Activated CD8-positive, alpha-beta memory T cell treated with anti-CD3 and anti-CD28 coated beads for 36 hours (primary cell): ENCODE measurements at regions not wholly inside any gene's neighbourhood (a gene's known extent, or its start where the extent isn't known, plus 50 kb on each side); places are given as distances from the start of the nearest gene placed in this dataset.
"Not testable (repeated sequence)": the region's sequence is repeated elsewhere in the genome, so short reads cannot be mapped to it uniquely, and the experiment has no call there.

Source experiments
- CTCF ChIA-PET: fragments of 350-600 bp; sonication (Branson Sonifier 250); formaldehyde crosslinking; loops from one replicate; lab custom pipeline; 2021; ENCODE audit warnings: antibody characterized with exemption; lab: Charles Lee
- POLR2A ChIA-PET: fragments of 350-600 bp; sonication (Branson Sonifier 250); formaldehyde crosslinking; loops from one replicate; lab custom pipeline; 2021; ENCODE audit warnings: antibody characterized with exemption; lab: Charles Lee

- POLR2A ChIA-PET, result no interaction called here
- CTCF ChIA-PET, result no interaction called here
Measured at GRCh38 chr7:97357459-97357858, 240.0 kb downstream of the SDHAF3 start.

GRCh38 chr7:97372882-97373281 lies 255.4 kb downstream of the SDHAF3 start:
- ChIA-PET POLR2A (no interaction called here), CTCF (no interaction called here)

- CTCF ChIA-PET, result no interaction called here
- POLR2A ChIA-PET, result no interaction called here
Measured at GRCh38 chr7:97373736-97374135, 256.2 kb downstream of the SDHAF3 start.

GRCh38 chr7:97377713-97378112 lies 260.2 kb downstream of the SDHAF3 start:
- ChIA-PET CTCF (no interaction called here), POLR2A (no interaction called here)

- POLR2A ChIA-PET, result no interaction called here
- CTCF ChIA-PET, result no interaction called here
Measured at GRCh38 chr7:97381815-97382554, 264.5 kb downstream of the SDHAF3 start.

GRCh38 chr7:97390052-97390451 lies 272.6 kb downstream of the SDHAF3 start:
- ChIA-PET POLR2A (no interaction called here), CTCF (no interaction called here)

GRCh38 chr7:97390915-97391593 lies 273.6 kb downstream of the SDHAF3 start:
- ChIA-PET CTCF (no interaction called here), POLR2A (no interaction called here)

GRCh38 chr7:97401398-97401797 lies 283.9 kb downstream of the SDHAF3 start:
- POLR2A ChIA-PET, result no interaction called here

GRCh38 chr7:97405835-97406234 lies 288.3 kb downstream of the SDHAF3 start:
- POLR2A ChIA-PET, result no interaction called here

More at GRCh38 chr7:97401398-97401797, 283.9 kb downstream of the SDHAF3 start:
- CTCF ChIA-PET, result no interaction called here

GRCh38 chr7:97407106-97407505 lies 289.6 kb downstream of the SDHAF3 start:
- ChIA-PET POLR2A (no interaction called here), CTCF (no interaction called here)

More at GRCh38 chr7:97405835-97406234, 288.3 kb downstream of the SDHAF3 start:
- CTCF ChIA-PET, result interaction anchor here (0.8 kb wide), 1 partner anchor 16 kb away, joined by 3 read pairs; no protein-coding TSS in a partner anchor

GRCh38 chr7:97409346-97409745 lies 291.8 kb downstream of the SDHAF3 start:
- ChIA-PET CTCF (no interaction called here), POLR2A (no interaction called here)

GRCh38 chr7:97418312-97418711 lies 300.8 kb downstream of the SDHAF3 start:
- POLR2A ChIA-PET, result no interaction called here
- CTCF ChIA-PET, result no interaction called here

- ChIA-PET POLR2A (no interaction called here), CTCF (no interaction called here)
Measured at GRCh38 chr7:97419898-97420297, 302.4 kb downstream of the SDHAF3 start.

GRCh38 chr7:97421307-97421930 lies 303.9 kb downstream of the SDHAF3 start:
- POLR2A ChIA-PET, result no interaction called here
- CTCF ChIA-PET, result interaction anchor here (0.6 to 0.9 kb wide), 2 partner anchors 16 to 55 kb away, joined by 3 read pairs; no protein-coding TSS in a partner anchor

GRCh38 chr7:97422046-97422445 lies 304.5 kb downstream of the SDHAF3 start:
- CTCF ChIA-PET, result interaction anchor here (0.9 kb wide), 1 partner anchor 17 kb away, joined by 3 read pairs; no protein-coding TSS in a partner anchor
- POLR2A ChIA-PET, result no interaction called here

GRCh38 chr7:97430006-97430405 lies 301.9 kb upstream of the TAC1 start:
- POLR2A ChIA-PET, result no interaction called here
- CTCF ChIA-PET, result no interaction called here

- ChIA-PET CTCF (no interaction called here), POLR2A (no interaction called here)
Measured at GRCh38 chr7:97439637-97440214, 292.2 kb upstream of the TAC1 start.

GRCh38 chr7:97446361-97446760 lies 285.5 kb upstream of the TAC1 start:
- ChIA-PET CTCF (no interaction called here), POLR2A (no interaction called here)

GRCh38 chr7:97449448-97449847 lies 282.4 kb upstream of the TAC1 start:
- CTCF ChIA-PET, POLR2A ChIA-PET: not testable (repeated sequence)

- ChIA-PET CTCF (no interaction called here), POLR2A (no interaction called here)
Measured at GRCh38 chr7:97450516-97450915, 281.4 kb upstream of the TAC1 start.
